CD8-positive, alpha-beta memory T cell (primary cell): ENCODE measurements at regions not wholly inside any gene's neighbourhood (a gene's known extent, or its start where the extent isn't known, plus 50 kb on each side); places are given as distances from the start of the nearest gene placed in this dataset.

Experiments used
- CTCF ChIA-PET: fragments of 350-600 bp; sonication (Branson Sonifier 250); formaldehyde crosslinking; loops from one replicate; lab custom pipeline; 2021; ENCODE audit warnings: antibody characterized with exemption; lab: Charles Lee
- POLR2A ChIA-PET: fragments of 350-600 bp; sonication (Branson Sonifier 250); formaldehyde crosslinking; loops from one replicate; lab custom pipeline; 2021; ENCODE audit warnings: antibody characterized with exemption; lab: Charles Lee
- DNase-seq, 5 donors: peaks; one replicate each; pipeline versions ENCODE4 v3.0.0 to v3.0.0-alpha.2; 2020 to 2022; ENCODE audit warnings: mixed read lengths in 1 of 5
- H3K27ac ChIP-seq: one replicate; pipeline ENCODE4 v1.7.0; 2013; ENCODE audit warnings: low read depth, mild to moderate bottlenecking, low read length, moderate library complexity
- H3K27me3 ChIP-seq: 2 replicates; pipeline ENCODE4 v1.7.0; 2013; ENCODE audit warnings: low read length, mild to moderate bottlenecking; ENCODE audit not compliant: insufficient read depth, poor library complexity, severe bottlenecking
- H3K36me3 ChIP-seq: 2 replicates; pipeline ENCODE4 v1.7.0; 2013; ENCODE audit warnings: mild to moderate bottlenecking, low read length, moderate library complexity; ENCODE audit not compliant: insufficient read depth
- H3K4me1 ChIP-seq: 2 replicates; pipeline ENCODE4 v1.7.0; 2013; ENCODE audit warnings: mild to moderate bottlenecking, low read length, moderate library complexity; ENCODE audit not compliant: insufficient read depth
- H3K4me3 ChIP-seq: 2 replicates; pipeline ENCODE4 v1.7.0; 2013; ENCODE audit warnings: mild to moderate bottlenecking, low read length
- H3K9me3 ChIP-seq: 2 replicates; pipeline ENCODE4 v1.7.0; 2013; ENCODE audit warnings: mild to moderate bottlenecking, low read length
- H3K27ac Mint-ChIP-seq, 8 donors: one replicate each; pipeline ENCODE4 v1.8.0; 2020 to 2021; ENCODE audit warnings: mixed read lengths in 8 of 8, mild to moderate bottlenecking in 6 of 8, inconsistent platforms in 3 of 8, moderate library complexity in 3 of 8
- H3K27me3 Mint-ChIP-seq, 2 donors: one replicate each; pipeline ENCODE4 v1.8.0; 2020 to 2021; ENCODE audit warnings: mixed read lengths in 2 of 2, mild to moderate bottlenecking in 1 of 2, moderate library complexity in 1 of 2
- H3K36me3 Mint-ChIP-seq, 3 donors: one replicate each; pipeline ENCODE4 v1.8.0; 2020 to 2021; ENCODE audit warnings: mixed read lengths in 3 of 3, inconsistent platforms in 1 of 3, mild to moderate bottlenecking in 1 of 3
- H3K4me1 Mint-ChIP-seq, 3 donors: one replicate each; pipeline ENCODE4 v1.8.0; 2020 to 2021; ENCODE audit warnings: mixed read lengths in 3 of 3, inconsistent platforms in 1 of 3, mild to moderate bottlenecking in 1 of 3
- H3K4me3 Mint-ChIP-seq, 7 donors: one replicate each; pipeline ENCODE4 v1.8.0; 2020 to 2021; ENCODE audit warnings: mixed read lengths in 7 of 7, mild to moderate bottlenecking in 6 of 7, moderate library complexity in 4 of 7, inconsistent platforms in 2 of 7
- H3K9me3 Mint-ChIP-seq, 5 donors: one replicate each; pipeline ENCODE4 v1.8.0; 2020 to 2022; ENCODE audit warnings: mixed read lengths in 5 of 5, mild to moderate bottlenecking in 3 of 5, moderate library complexity in 2 of 5, inconsistent platforms in 1 of 5

DNA sequence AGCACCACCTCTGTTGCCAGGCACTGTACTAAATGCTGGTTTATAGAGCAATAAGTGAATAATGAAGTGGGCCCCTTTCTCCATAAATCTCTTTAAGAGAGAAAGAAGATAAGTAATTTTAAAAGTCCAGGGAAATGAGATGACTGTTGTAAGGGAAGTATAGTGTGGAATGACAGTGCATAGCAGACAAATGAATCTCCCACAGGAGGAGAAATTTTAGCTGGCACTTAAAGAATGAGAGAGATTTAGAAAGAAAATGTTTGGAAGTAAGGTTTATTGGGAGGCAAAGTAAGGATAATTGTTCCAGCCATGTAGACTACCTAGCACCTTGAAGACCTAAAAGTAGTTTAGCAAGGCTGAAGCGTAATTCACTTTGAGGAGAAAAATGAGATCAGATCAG lies 1081.1 kb upstream of the PABPC4L start:
- Histone ChIP-seq H3K36me3 (no peaks in the 10 kb centered on the region), H3K4me3 (no peak overlapping the region), H3K4me1 (no peaks in the 10 kb centered on the region), H3K27me3 (no peaks in the 10 kb centered on the region), H3K27ac (no peak overlapping the region), H3K9me3 (no peaks in the 10 kb centered on the region)
- POLR2A ChIA-PET: no interaction called here
- DNase-seq: no peak
- no peaks in the 10 kb centered on the region for H3K36me3 Mint-ChIP-seq
- no peak overlapping the region for H3K4me3 Mint-ChIP-seq
- H3K9me3 Mint-ChIP-seq: peaks cover 2 to 19% (median 13%) of the 10 kb centered on the region in 5 donors
- no peaks in the 10 kb centered on the region for H3K27me3 Mint-ChIP-seq
- no peaks in the 10 kb centered on the region for H3K4me1 Mint-ChIP-seq
- CTCF ChIA-PET: no interaction called here
- H3K27ac Mint-ChIP-seq: no peak overlapping the region

DNA sequence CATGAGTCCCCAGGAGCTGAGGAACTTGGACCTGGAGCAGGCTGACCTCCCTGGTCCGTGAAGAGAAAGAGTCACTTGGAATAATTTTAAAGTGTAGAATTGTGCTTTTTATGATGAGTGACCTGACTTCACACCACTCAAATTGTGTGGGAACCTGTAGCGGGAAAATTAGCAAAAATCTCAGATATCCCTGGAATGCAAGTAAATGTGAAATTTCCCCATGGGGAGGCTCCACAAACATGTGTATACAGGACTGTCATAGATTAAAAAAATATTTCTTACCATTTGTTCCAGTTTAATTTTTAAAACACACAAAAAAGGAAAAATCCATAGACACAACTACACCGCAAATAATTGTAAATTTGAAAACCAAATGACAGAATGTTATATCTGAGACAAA lies 1079.6 kb upstream of the PABPC4L start:
- no peaks in the 10 kb centered on the region for H3K36me3 Mint-ChIP-seq
- no peaks in the 10 kb centered on the region for H3K9me3 ChIP-seq
- no peak for DNase-seq
- no peaks in the 10 kb centered on the region for H3K36me3 ChIP-seq
- no peaks in the 10 kb centered on the region for H3K27me3 ChIP-seq
- CTCF ChIA-PET: no interaction called here
- no peak overlapping the region for H3K4me3 ChIP-seq
- no peak overlapping the region for H3K27ac Mint-ChIP-seq
- peaks cover 5 to 22% (median 13%) of the 10 kb centered on the region in 5 donors for H3K9me3 Mint-ChIP-seq
- no peak overlapping the region for H3K4me3 Mint-ChIP-seq
- POLR2A ChIA-PET: no interaction called here
- no peaks in the 10 kb centered on the region for H3K27me3 Mint-ChIP-seq
- no peaks in the 10 kb centered on the region for H3K4me1 Mint-ChIP-seq
- no peaks in the 10 kb centered on the region for H3K4me1 ChIP-seq
- H3K27ac ChIP-seq: no peak overlapping the region

DNA sequence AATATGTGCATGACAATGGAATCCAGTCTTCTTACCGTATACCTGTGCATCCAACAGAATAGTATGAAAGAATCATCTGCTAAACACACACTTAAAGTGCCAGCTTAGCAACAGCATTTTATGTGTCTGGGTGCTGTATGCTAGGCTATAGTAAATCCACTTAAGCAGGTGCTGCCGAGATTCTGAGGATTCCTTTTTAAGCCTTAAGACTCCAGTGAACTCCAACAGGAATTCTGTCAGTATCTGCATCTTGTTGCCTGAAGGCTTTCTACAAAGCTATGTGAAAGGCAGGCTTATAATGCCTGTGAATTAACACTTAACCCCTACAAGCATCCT lies 1076.4 kb upstream of the PABPC4L start:
- DNase-seq: no peak
- Mint-ChIP-seq H3K27ac (no peak overlapping the region), H3K36me3 (no peaks in the 10 kb centered on the region), H3K27me3 (no peaks in the 10 kb centered on the region), H3K9me3 (peaks cover 5 to 31% (median 11%) of the 10 kb centered on the region in 5 donors), H3K4me1 (no peaks in the 10 kb centered on the region), H3K4me3 (no peak overlapping the region)
- Histone ChIP-seq H3K27ac (no peak overlapping the region), H3K27me3 (no peaks in the 10 kb centered on the region), H3K4me3 (no peak overlapping the region), H3K4me1 (no peaks in the 10 kb centered on the region), H3K36me3 (no peaks in the 10 kb centered on the region), H3K9me3 (no peaks in the 10 kb centered on the region)
- ChIA-PET CTCF (no interaction called here), POLR2A (no interaction called here)

DNA sequence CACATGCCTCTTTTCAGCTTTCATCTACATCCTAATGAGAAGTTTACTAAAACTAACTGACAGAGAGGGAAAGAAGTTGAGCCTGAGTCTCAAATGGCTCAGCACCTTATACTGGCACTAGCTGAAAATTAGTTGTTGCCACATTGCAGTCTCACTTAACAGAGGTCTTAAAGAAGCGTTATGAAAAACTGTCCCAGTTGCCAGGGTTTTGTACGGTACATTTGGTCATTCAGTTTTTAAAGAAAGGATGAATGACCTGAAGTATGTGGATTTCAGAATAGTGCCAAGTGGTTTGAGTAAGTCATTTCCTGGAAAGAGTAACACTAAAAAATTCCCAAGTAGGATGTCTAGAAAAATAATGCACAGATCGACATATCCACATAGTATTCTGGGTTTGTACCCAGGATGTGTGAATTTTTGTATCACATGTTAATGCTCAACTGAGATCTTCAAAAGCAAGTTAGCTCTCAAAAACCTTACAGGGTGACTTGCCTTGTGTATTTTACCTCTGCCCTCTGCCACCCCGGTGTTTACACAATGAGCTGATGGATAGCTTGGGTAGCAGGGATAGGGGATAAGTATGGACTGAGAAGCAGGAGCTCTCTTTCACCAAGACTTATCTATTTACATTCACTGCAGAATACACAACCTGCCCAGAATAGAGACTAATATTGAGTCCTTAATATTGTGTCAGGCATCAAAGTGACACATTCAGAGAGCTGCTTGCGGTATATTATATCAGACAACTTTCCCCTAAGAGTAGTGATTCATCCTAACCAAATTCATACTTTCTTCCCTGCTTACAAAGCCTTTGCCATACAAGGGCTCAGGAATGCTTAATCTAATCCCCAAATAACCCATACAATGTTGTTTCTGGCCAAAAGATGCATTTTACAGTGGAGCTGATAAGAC lies 1075.7 kb upstream of the PABPC4L start:
- H3K36me3 ChIP-seq: no peaks in the 10 kb centered on the region
- POLR2A ChIA-PET: no interaction called here

DNA sequence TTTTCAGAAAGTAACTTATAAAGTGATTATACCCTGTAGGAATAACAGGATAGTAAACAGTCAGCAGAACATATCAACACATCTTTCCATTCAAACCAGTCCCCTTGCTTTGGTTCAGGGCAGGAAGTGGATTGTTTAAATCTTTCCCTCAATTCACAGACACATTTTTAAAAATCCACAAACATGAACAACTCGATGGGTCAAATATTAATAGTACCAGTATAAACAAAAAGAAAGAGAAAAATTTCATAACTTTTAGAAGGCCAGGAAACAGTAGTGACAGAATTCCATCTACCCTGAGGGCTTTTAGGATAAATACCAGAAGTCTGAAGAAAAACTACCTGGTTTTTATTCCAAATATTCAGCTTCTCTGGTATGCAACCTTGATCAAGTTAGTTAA lies 1072.8 kb upstream of the PABPC4L start:
- peaks cover 5 to 23% (median 6%) of the 10 kb centered on the region in 5 donors for H3K9me3 Mint-ChIP-seq
- H3K36me3 Mint-ChIP-seq: no peaks in the 10 kb centered on the region
- ChIA-PET CTCF (no interaction called here), POLR2A (interaction anchor here (0.6 kb wide), 1 partner anchor 18 kb away, joined by 3 read pairs; no protein-coding TSS in a partner anchor)
- DNase-seq: no peak
- H3K4me3 Mint-ChIP-seq: no peak overlapping the region
- Histone ChIP-seq H3K9me3 (no peaks in the 10 kb centered on the region), H3K27me3 (no peaks in the 10 kb centered on the region), H3K4me3 (no peak overlapping the region), H3K36me3 (no peaks in the 10 kb centered on the region), H3K4me1 (no peaks in the 10 kb centered on the region), H3K27ac (no peak overlapping the region)
- H3K27me3 Mint-ChIP-seq: no peaks in the 10 kb centered on the region
- no peak overlapping the region for H3K27ac Mint-ChIP-seq
- H3K4me1 Mint-ChIP-seq: no peaks in the 10 kb centered on the region

More for the DNA sequence above, 1075.7 kb upstream of the PABPC4L start:
- Mint-ChIP-seq H3K9me3 (peaks cover 5 to 26% (median 8%) of the 10 kb centered on the region in 5 donors), H3K4me1 (no peaks in the 10 kb centered on the region), H3K4me3 (no peak overlapping the region), H3K27me3 (no peaks in the 10 kb centered on the region), H3K36me3 (no peaks in the 10 kb centered on the region), H3K27ac (no peak overlapping the region)
- DNase-seq: no peak
- Histone ChIP-seq H3K4me3 (no peak overlapping the region), H3K27ac (no peak overlapping the region), H3K27me3 (no peaks in the 10 kb centered on the region), H3K9me3 (no peaks in the 10 kb centered on the region), H3K4me1 (no peaks in the 10 kb centered on the region)
- CTCF ChIA-PET: no interaction called here

DNA sequence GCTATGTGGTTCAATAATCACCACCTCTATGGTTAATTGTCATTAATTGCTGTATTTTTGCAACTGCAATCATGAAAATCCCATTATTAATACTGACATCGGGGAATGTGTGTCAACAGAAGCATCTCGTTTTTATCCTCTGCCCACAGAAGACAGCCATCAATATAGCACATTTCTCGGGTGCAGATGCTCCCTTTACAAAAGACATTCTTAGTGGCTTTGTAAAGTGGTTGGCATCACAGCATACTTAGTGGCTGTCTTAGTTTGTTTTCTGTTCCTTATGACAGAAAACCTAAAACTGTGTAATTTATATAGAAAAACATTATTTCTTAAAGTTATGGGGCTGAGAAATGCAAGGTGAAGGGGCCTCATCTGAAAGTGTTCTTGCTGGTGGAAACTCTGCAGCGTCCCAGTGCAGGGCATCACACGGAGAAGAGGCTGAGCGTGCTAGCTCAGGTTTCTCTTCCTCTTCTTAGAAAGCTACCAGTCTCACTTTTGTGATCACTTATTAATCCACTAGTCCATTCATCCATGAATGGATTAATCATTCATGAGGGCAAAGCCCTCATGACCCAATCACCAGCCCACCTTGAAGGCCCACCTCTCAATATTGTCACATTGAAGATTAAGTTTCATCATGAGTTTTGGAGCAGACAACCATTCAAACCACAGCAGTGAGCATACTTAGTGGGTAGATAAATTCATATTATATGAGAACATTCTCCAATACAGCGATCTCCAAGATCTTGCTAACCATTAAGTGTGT lies 1067.7 kb upstream of the PABPC4L start:
- Mint-ChIP-seq H3K9me3 (peaks cover 0 to 16% (median 7%) of the 10 kb centered on the region in 5 donors), H3K36me3 (no peaks in the 10 kb centered on the region), H3K4me3 (no peak overlapping the region), H3K27me3 (no peaks in the 10 kb centered on the region), H3K4me1 (no peaks in the 10 kb centered on the region), H3K27ac (no peak overlapping the region)
- no peak overlapping the region for H3K27ac ChIP-seq
- no peak for DNase-seq
- H3K9me3 ChIP-seq: no peaks in the 10 kb centered on the region
- H3K4me3 ChIP-seq: no peak overlapping the region
- POLR2A ChIA-PET: no interaction called here
- CTCF ChIA-PET: no interaction called here
- no peaks in the 10 kb centered on the region for H3K4me1 ChIP-seq
- no peaks in the 10 kb centered on the region for H3K36me3 ChIP-seq
- no peaks in the 10 kb centered on the region for H3K27me3 ChIP-seq

DNA sequence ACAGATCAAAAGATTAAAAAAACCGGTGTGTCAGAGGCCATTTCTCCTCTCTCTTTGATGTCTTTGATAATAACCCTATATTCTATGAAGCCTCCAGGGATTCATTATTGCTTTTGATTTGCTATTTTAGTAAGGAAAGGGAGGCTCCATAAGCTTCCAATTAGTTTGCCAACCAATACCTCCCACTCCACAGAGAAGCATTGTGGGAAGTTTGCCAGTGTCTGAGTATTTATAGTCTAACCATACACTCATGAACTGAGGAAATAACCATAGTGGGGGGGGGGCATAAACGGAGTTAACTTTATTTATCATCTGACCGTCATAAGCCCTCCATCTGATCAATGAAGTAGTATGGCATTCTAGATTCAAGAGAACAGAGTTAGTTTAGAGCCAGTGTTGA lies 1066.8 kb upstream of the PABPC4L start:
- Histone ChIP-seq H3K27me3 (no peaks in the 10 kb centered on the region), H3K4me3 (no peak overlapping the region), H3K27ac (no peak overlapping the region), H3K36me3 (no peaks in the 10 kb centered on the region), H3K4me1 (no peaks in the 10 kb centered on the region), H3K9me3 (no peaks in the 10 kb centered on the region)
- ChIA-PET CTCF (no interaction called here), POLR2A (no interaction called here)
- Mint-ChIP-seq H3K4me1 (no peaks in the 10 kb centered on the region), H3K4me3 (no peak overlapping the region), H3K27me3 (no peaks in the 10 kb centered on the region), H3K27ac (no peak overlapping the region), H3K9me3 (peaks cover 0 to 17% (median 7%) of the 10 kb centered on the region in 5 donors), H3K36me3 (no peaks in the 10 kb centered on the region)
- DNase-seq: no peak

DNA sequence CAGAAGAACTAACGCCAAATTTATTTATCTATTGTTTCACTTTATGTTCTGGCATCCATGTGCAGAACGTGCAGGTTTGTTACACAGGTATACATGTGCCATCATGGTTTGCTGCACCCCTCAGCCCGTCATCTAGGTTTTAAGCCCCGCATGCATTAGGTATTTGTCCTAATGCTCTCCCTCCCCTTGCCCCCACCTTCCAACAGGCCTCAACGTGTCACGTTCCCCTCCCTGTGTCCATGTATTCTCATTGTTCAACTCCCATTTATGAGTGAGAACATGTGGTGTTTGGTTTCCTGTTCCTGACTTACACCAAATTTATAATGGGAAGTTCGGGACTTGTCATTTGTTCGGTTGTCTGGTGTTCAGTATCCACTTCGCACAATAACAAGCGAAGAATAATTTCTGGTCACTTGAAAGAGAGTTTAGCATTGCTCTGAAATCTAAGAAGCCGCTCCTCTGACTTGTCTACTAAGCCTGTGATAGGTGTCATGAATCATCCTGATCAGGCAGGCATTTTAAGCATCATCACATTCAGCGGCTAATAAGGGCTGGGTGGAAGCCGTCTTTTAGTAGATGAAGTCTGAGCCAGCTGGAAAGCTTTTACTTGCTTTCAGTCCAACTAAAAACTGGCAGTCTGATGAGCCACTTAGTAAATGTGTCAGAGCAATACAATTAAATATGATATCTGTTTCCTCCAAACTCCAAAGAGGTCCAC lies 1065.7 kb upstream of the PABPC4L start:
- H3K27ac ChIP-seq: no peak overlapping the region
- no peaks in the 10 kb centered on the region for H3K27me3 ChIP-seq
- H3K27me3 Mint-ChIP-seq: no peaks in the 10 kb centered on the region
- POLR2A ChIA-PET: no interaction called here
- no peaks in the 10 kb centered on the region for H3K9me3 ChIP-seq
- H3K4me3 Mint-ChIP-seq: no peak overlapping the region
- CTCF ChIA-PET: no interaction called here
- no peaks in the 10 kb centered on the region for H3K36me3 ChIP-seq
- H3K9me3 Mint-ChIP-seq: peaks cover 0 to 19% (median 7%) of the 10 kb centered on the region in 5 donors
- no peak overlapping the region for H3K4me3 ChIP-seq
- H3K36me3 Mint-ChIP-seq: no peaks in the 10 kb centered on the region
- DNase-seq: no peak
- H3K4me1 Mint-ChIP-seq: no peaks in the 10 kb centered on the region
- no peak overlapping the region for H3K27ac Mint-ChIP-seq
- no peaks in the 10 kb centered on the region for H3K4me1 ChIP-seq
